SK-N-SH (cell line): ENCODE measurements at regions not wholly inside any gene's neighbourhood (a gene's known extent, or its start where the extent isn't known, plus 50 kb on each side); places are given as distances from the start of the nearest gene placed in this dataset.

ENCODE experiments used
- CTCF ChIA-PET: fragments of 300-600, 350-600 bp; formaldehyde crosslinking; extraction: SDS; loops from one replicate; lab custom pipeline; 2021; lab: Yijun Ruan, JAX
- POLR2A ChIA-PET: fragments of 350-600 bp; sonication (Branson Sonifier 250); formaldehyde crosslinking; extraction: SDS; loops from one replicate; lab custom pipeline; 2020; ENCODE audit warnings: antibody characterized with exemption, inconsistent platforms; lab: Yijun Ruan, JAX
- DNase-seq: peaks from one replicate; pipeline ENCODE4 v3.0.0; 2012
- H2AFZ ChIP-seq: fragments of 200-600 bp; sonication (generic); 2 replicates; pipeline ENCODE4 v1.8.1; 2016; ENCODE audit warnings: antibody characterized with exemption, mild to moderate bottlenecking, low read depth
- H3F3A ChIP-seq: fragments of 200-600 bp; sonication (generic); replicated peaks from 2 replicates; pipeline ENCODE3; 2016; ENCODE audit warnings: antibody characterized with exemption, mild to moderate bottlenecking; ENCODE audit not compliant: insufficient read depth
- H3K27ac ChIP-seq, 2 experiments: fragments of 200-500 bp in 1 of 2; fragments of 200-600 bp in 1 of 2; sonication (Bioruptor generic) in 1 of 2; sonication (generic), shearing (Covaris generic) in 1 of 2; 2 replicates each; pipeline versions ENCODE4 v1.5.1 to v1.6.1; 2014 to 2016; ENCODE audit warnings: low read depth in 2 of 2, inconsistent platforms in 1 of 2, low read length in 1 of 2, mild to moderate bottlenecking in 1 of 2, mixed read lengths in 1 of 2
- H3K27me3 ChIP-seq: fragments of 200-600 bp; sonication (generic), shearing (Covaris generic); 2 replicates; pipeline ENCODE4 v1.6.1; 2016; ENCODE audit warnings: mixed run types; ENCODE audit not compliant: insufficient read depth
- H3K36me3 ChIP-seq, 2 experiments: fragments of 200-500 bp in 1 of 2; fragments of 200-600 bp in 1 of 2; sonication (Bioruptor generic) in 1 of 2; sonication (generic) in 1 of 2; replicated peaks in 1 of 2; 2 replicates each; pipeline versions ENCODE3 to v1.5.1; 2014 to 2016; ENCODE audit warnings: low read length in 1 of 2, mild to moderate bottlenecking in 1 of 2; ENCODE audit not compliant: insufficient read depth in 2 of 2, control insufficient read depth in 1 of 2
- H3K4me1 ChIP-seq, 2 experiments: fragments of 200-500 bp in 1 of 2; fragments of 200-600 bp in 1 of 2; sonication (Bioruptor generic) in 1 of 2; sonication (generic), shearing (Covaris generic) in 1 of 2; 2 replicates each; pipeline versions ENCODE4 v1.5.1 to v1.6.1; 2014 to 2016; ENCODE audit warnings: low read depth in 1 of 2, low read length in 1 of 2, mixed run types in 1 of 2; ENCODE audit not compliant: insufficient read depth in 2 of 2, control insufficient read depth in 1 of 2
- H3K4me2 ChIP-seq: fragments of 200-600 bp; sonication (generic), shearing (Covaris generic); 2 replicates; pipeline ENCODE4 v1.6.1; 2017; ENCODE audit warnings: mixed run types
- H3K4me3 ChIP-seq, 2 experiments: fragments of 200-500 bp in 1 of 2; fragments of 200-600 bp in 1 of 2; sonication (Bioruptor generic) in 1 of 2; sonication (generic), shearing (Covaris generic) in 1 of 2; 2 replicates each; pipeline versions ENCODE4 v1.5.1 to v1.8.1; 2014 to 2016; ENCODE audit warnings: low read depth in 2 of 2, inconsistent platforms in 1 of 2, low read length in 1 of 2, mild to moderate bottlenecking in 1 of 2, mixed read lengths in 1 of 2, moderate library complexity in 1 of 2
- H3K79me2 ChIP-seq: fragments of 200-600 bp; sonication (generic); 2 replicates; pipeline ENCODE4 v1.8.1; 2017; ENCODE audit warnings: mild to moderate bottlenecking; ENCODE audit not compliant: insufficient read depth
- H3K9ac ChIP-seq: fragments of 200-600 bp; sonication (generic); 2 replicates; pipeline ENCODE4 v1.6.1; 2017; ENCODE audit warnings: mixed run types
- H3K9me2 ChIP-seq: fragments of 200-600 bp; sonication (generic); 2 replicates; pipeline ENCODE4 v1.6.1; 2017; ENCODE audit warnings: mixed run types
- H3K9me3 ChIP-seq: fragments of 200-600 bp; sonication (generic); 2 replicates; pipeline ENCODE4 v1.6.1; 2017; ENCODE audit warnings: mixed run types, mild to moderate bottlenecking, moderate library complexity
- H4K20me1 ChIP-seq: fragments of 200-600 bp; sonication (generic); 2 replicates; pipeline ENCODE4 v1.6.1; 2017; ENCODE audit warnings: mild to moderate bottlenecking, mixed run types; ENCODE audit not compliant: insufficient read depth
- CHD2 ChIP-seq: fragments of 150-350 bp; IDR thresholded peaks from 2 replicates; pipeline ENCODE4 v1.6.1; 2018; ENCODE audit warnings: low read length; ENCODE audit not compliant: partially characterized antibody
- EP300 ChIP-seq, 2 experiments: IDR thresholded peaks; 2 replicates each; pipeline versions ENCODE4 v1.4.0 to v1.6.1; 2012; ENCODE audit warnings: borderline replicate concordance in 1 of 2, low read depth in 1 of 2, low read length in 1 of 2
- FOXM1 ChIP-seq: IDR thresholded peaks from 2 replicates; pipeline ENCODE4 v1.4.0; 2012; ENCODE audit warnings: low read depth, mild to moderate bottlenecking
- GABPA ChIP-seq: IDR thresholded peaks from 2 replicates; pipeline ENCODE4 v1.4.0; 2012; ENCODE audit warnings: low read depth, mild to moderate bottlenecking
- MXI1 ChIP-seq: IDR thresholded peaks from 2 replicates; pipeline ENCODE4 v1.6.1; 2012; ENCODE audit warnings: mild to moderate bottlenecking, low read depth, low read length, improper control_type of control experiment
- NRF1 ChIP-seq: IDR thresholded peaks from 2 replicates; pipeline ENCODE4 v1.6.1; 2012; ENCODE audit warnings: low read depth, mild to moderate bottlenecking, low read length
- RAD21 ChIP-seq: IDR thresholded peaks from 2 replicates; pipeline ENCODE4 v1.6.1; 2012; ENCODE audit warnings: mild to moderate bottlenecking, low read length
- RCOR1 ChIP-seq: fragments of 150-350 bp; IDR thresholded peaks from 2 replicates; pipeline ENCODE4 v1.6.1; 2017; ENCODE audit warnings: antibody characterized with exemption, low read length
- SMC3 ChIP-seq: IDR thresholded peaks from 2 replicates; pipeline ENCODE4 v1.6.1; 2012; ENCODE audit warnings: low read depth, low read length, improper control_type of control experiment
- TAF1 ChIP-seq: IDR thresholded peaks from 2 replicates; pipeline ENCODE4 v1.6.1; 2012; ENCODE audit warnings: low read depth, mild to moderate bottlenecking, low read length, moderate library complexity, borderline replicate concordance
- TCF12 ChIP-seq: IDR thresholded peaks from 2 replicates; pipeline ENCODE4 v1.4.0; 2012
- YY1 ChIP-seq: IDR thresholded peaks from 2 replicates; pipeline ENCODE4 v1.4.0; 2012; ENCODE audit warnings: low read depth, mild to moderate bottlenecking
- WGBS: methylation state at CpG from one replicate; pipeline ENCODE4 v1.1.6; 2017; ENCODE audit warnings: low lambda C conversion rate; 5-methylcytosine and 5-hydroxymethylcytosine counted together
- TF ChIP-seq, protein P1 (sequence below): IDR thresholded peaks from 2 replicates; pipeline ENCODE4; 2012
- TF ChIP-seq, protein P2 (sequence below): IDR thresholded peaks from 2 replicates; pipeline ENCODE4 v1.4.0; 2012; ENCODE audit warnings: low read depth, borderline replicate concordance
- TF ChIP-seq, protein P3 (sequence below): IDR thresholded peaks from 2 replicates; pipeline ENCODE4 v1.6.1; 2012; ENCODE audit warnings: mild to moderate bottlenecking, low read depth, low read length, moderate library complexity
- TF ChIP-seq, protein P4 (sequence below): fragments of 150-350 bp; IDR thresholded peaks from 2 replicates; pipeline ENCODE4 v1.6.1; 2017; ENCODE audit warnings: antibody characterized with exemption, low read length, low read depth, borderline replicate concordance

DNA sequence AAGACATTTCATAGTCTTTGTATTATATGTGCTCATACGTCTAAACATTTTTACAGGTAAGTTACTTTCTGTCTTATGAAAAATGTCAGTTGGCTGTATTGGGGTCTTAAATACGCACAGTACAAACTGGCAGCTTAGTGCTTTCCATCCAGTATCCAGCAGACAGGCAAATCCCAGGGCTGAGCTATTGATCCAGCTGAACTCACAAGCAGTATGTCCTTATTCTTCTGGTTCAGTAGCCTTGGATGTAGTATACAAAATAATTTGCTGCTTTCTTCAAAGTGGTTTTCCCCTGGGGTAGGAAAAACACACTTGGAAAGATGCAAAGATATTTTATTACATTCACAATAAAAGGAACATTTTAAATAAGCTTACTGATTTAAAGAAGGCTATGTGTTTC, 617.2 kb downstream of the NR2F1-AS1 start:
- no peak overlapping the region for H3K27ac ChIP-seq
- no peaks in the 10 kb centered on the region for H4K20me1 ChIP-seq
- H3K4me3 ChIP-seq = no peak overlapping the region
- H2AFZ ChIP-seq = no peak overlapping the region
- H3K4me2 ChIP-seq = no peak overlapping the region
- ChIA-PET CTCF (no interaction called here), POLR2A (no interaction called here)
- no peak for DNase-seq
- H3K9me2 ChIP-seq = no peaks in the 10 kb centered on the region
- no peaks in the 10 kb centered on the region for H3K9me3 ChIP-seq
- no peaks in the 10 kb centered on the region for H3K79me2 ChIP-seq
- WGBS = 88% methylated on average over 2 of the region's 2 CpGs
- H3F3A ChIP-seq = no peaks in the 10 kb centered on the region
- H3K9ac ChIP-seq = no peak overlapping the region
- peaks cover 0 to 2% of the 10 kb centered on the region in 2 experiments; a peak in 2 of 4 replicates for H3K4me1 ChIP-seq
- no peaks in the 10 kb centered on the region for H3K27me3 ChIP-seq
- TF ChIP-seq YY1 = no peak
- TF ChIP-seq TCF12 = no peak
- TF ChIP-seq, protein P1, sequence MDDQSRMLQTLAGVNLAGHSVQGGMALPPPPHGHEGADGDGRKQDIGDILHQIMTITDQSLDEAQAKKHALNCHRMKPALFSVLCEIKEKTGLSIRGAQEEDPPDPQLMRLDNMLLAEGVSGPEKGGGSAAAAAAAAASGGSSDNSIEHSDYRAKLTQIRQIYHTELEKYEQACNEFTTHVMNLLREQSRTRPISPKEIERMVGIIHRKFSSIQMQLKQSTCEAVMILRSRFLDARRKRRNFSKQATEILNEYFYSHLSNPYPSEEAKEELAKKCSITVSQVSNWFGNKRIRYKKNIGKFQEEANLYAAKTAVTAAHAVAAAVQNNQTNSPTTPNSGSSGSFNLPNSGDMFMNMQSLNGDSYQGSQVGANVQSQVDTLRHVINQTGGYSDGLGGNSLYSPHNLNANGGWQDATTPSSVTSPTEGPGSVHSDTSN = no peak
- TF ChIP-seq, protein P2, sequence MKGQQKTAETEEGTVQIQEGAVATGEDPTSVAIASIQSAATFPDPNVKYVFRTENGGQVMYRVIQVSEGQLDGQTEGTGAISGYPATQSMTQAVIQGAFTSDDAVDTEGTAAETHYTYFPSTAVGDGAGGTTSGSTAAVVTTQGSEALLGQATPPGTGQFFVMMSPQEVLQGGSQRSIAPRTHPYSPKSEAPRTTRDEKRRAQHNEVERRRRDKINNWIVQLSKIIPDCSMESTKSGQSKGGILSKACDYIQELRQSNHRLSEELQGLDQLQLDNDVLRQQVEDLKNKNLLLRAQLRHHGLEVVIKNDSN = no peak
- TF ChIP-seq RCOR1 = no peak
- no peak for TF ChIP-seq NRF1
- no peak for TF ChIP-seq TAF1
- TF ChIP-seq EP300 (IDR thresholded peaks at IDR 0.05; ENCODE audit: borderline replicate concordance in 1 of 2, low read depth in 1 of 2, low read length in 1 of 2) = no peak
- TF ChIP-seq SMC3 = no peak
- TF ChIP-seq, protein P3, sequence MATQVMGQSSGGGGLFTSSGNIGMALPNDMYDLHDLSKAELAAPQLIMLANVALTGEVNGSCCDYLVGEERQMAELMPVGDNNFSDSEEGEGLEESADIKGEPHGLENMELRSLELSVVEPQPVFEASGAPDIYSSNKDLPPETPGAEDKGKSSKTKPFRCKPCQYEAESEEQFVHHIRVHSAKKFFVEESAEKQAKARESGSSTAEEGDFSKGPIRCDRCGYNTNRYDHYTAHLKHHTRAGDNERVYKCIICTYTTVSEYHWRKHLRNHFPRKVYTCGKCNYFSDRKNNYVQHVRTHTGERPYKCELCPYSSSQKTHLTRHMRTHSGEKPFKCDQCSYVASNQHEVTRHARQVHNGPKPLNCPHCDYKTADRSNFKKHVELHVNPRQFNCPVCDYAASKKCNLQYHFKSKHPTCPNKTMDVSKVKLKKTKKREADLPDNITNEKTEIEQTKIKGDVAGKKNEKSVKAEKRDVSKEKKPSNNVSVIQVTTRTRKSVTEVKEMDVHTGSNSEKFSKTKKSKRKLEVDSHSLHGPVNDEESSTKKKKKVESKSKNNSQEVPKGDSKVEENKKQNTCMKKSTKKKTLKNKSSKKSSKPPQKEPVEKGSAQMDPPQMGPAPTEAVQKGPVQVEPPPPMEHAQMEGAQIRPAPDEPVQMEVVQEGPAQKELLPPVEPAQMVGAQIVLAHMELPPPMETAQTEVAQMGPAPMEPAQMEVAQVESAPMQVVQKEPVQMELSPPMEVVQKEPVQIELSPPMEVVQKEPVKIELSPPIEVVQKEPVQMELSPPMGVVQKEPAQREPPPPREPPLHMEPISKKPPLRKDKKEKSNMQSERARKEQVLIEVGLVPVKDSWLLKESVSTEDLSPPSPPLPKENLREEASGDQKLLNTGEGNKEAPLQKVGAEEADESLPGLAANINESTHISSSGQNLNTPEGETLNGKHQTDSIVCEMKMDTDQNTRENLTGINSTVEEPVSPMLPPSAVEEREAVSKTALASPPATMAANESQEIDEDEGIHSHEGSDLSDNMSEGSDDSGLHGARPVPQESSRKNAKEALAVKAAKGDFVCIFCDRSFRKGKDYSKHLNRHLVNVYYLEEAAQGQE = no peak
- TF ChIP-seq, protein P4, sequence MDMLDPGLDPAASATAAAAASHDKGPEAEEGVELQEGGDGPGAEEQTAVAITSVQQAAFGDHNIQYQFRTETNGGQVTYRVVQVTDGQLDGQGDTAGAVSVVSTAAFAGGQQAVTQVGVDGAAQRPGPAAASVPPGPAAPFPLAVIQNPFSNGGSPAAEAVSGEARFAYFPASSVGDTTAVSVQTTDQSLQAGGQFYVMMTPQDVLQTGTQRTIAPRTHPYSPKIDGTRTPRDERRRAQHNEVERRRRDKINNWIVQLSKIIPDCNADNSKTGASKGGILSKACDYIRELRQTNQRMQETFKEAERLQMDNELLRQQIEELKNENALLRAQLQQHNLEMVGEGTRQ = no peak
- no peaks in the 10 kb centered on the region for H3K36me3 ChIP-seq

DNA sequence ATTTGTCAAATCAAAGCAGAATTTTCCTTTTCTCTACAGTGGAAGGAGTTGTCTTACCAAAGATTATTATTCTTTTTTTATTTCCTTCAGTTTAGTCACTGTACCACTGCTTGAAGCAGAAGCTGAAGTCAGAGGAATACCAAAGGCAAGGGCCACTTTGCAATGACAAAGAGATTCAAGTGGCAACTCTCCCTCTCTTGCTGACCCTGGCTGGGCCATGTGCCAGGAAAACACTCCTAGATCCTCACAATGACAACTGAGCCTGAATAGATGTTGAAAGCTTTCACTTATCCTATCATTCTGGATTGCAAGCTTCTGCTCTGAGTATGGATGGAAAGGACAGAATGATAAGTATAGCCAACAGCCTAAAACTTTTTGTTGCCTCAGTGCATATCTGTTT, 618.3 kb downstream of the NR2F1-AS1 start:
- no peak overlapping the region for H3K9ac ChIP-seq
- peak; percentile 12 for DNase-seq
- H4K20me1 ChIP-seq = no peaks in the 10 kb centered on the region
- H3K79me2 ChIP-seq = no peaks in the 10 kb centered on the region
- ChIA-PET CTCF (no interaction called here), POLR2A (no interaction called here)
- H3K4me1 ChIP-seq = peaks cover 0 to 2% of the 10 kb centered on the region in 2 experiments; a peak in 2 of 4 replicates
- H3K4me3 ChIP-seq = no peak overlapping the region
- H3K27me3 ChIP-seq = no peaks in the 10 kb centered on the region
- no peaks in the 10 kb centered on the region for H3K9me2 ChIP-seq
- no peak overlapping the region for H3K4me2 ChIP-seq
- H3K36me3 ChIP-seq = no peaks in the 10 kb centered on the region
- H3K27ac ChIP-seq = no peak overlapping the region
- no peak for TF ChIP-seq SMC3
- TF ChIP-seq RAD21 = no peak
- TF ChIP-seq CHD2 = no peak
- TF ChIP-seq MXI1 = no peak
- no peak for TF ChIP-seq TCF12
- no peak for TF ChIP-seq GABPA
- no peak for TF ChIP-seq FOXM1
- TF ChIP-seq, protein P1 = no peak
- TF ChIP-seq, protein P3 = no peak
- TF ChIP-seq, all 33 proteins: peak for 0
- H2AFZ ChIP-seq = no peak overlapping the region
- H3K9me3 ChIP-seq = no peaks in the 10 kb centered on the region
- no peaks in the 10 kb centered on the region for H3F3A ChIP-seq
